ENCODE measurements at regions not wholly inside any gene's neighbourhood (a gene's known extent, or its start where the extent isn't known, plus 50 kb on each side); places are given as distances from the start of the nearest gene placed in this dataset.

DNA sequence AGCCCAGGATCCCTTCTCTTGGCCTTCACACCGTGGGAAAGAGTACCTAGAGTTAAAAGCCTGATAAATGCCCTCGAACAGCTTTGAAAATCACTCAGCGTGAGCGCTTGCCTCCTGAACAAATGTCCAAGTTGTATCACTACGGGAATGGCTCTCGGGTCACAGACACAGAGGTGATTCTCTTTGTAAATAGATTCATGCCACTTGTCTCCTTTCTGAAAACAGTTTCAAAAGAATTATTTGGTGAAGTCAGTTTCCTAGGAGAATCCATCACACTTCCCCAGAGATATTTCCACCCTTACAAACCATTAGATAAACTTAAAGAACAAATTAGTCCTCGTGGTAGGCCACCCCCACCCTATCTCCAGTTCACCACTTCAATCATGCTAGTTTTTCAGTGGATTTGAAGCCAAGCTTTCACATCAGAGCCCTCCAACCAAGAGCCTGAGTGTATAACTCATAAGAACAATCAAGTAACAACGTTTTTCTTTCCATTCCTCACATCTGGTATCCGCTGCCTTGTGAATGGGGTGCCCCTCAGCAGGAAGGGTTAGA is 132.9 kb downstream of the SLC30A10 start:
- no peak overlapping the region for H3K27ac Mint-ChIP-seq
- no peak for TF ChIP-seq CTCF (IDR thresholded peaks at IDR 0.05; ENCODE audit: unreplicated experiment)

GRCh38 chr1:219794085-219794743 is 134.1 kb downstream of the SLC30A10 start:
- Mint-ChIP-seq H3K27me3 (peaks cover 6% of the 10 kb centered on the region), H3K4me3 (ENCODE audit: low read depth) (no peak overlapping the region), H3K36me3 (ENCODE audit: insufficient read depth) (no peaks in the 10 kb centered on the region), H3K9me3 (ENCODE audit: low read depth) (peaks cover 2% of the 10 kb centered on the region), H3K4me1 (ENCODE audit: low read depth) (peaks cover 7% of the 10 kb centered on the region), H3K27ac (no peak overlapping the region)
- no peak for TF ChIP-seq CTCF (IDR thresholded peaks at IDR 0.05; ENCODE audit: unreplicated experiment)
- DNase-seq (ENCODE audit: low spot score, unreplicated experiment), result no peak

More for the DNA sequence above, 132.9 kb downstream of the SLC30A10 start:
- no peaks in the 10 kb centered on the region for H3K9me3 Mint-ChIP-seq (ENCODE audit: low read depth)
- H3K36me3 Mint-ChIP-seq (ENCODE audit: insufficient read depth), result no peaks in the 10 kb centered on the region
- peaks cover 6% of the 10 kb centered on the region for H3K27me3 Mint-ChIP-seq
- no peak for DNase-seq (ENCODE audit: low spot score, unreplicated experiment)
- H3K4me3 Mint-ChIP-seq (ENCODE audit: low read depth), result no peak overlapping the region
- peaks cover 7% of the 10 kb centered on the region for H3K4me1 Mint-ChIP-seq (ENCODE audit: low read depth)

DNA sequence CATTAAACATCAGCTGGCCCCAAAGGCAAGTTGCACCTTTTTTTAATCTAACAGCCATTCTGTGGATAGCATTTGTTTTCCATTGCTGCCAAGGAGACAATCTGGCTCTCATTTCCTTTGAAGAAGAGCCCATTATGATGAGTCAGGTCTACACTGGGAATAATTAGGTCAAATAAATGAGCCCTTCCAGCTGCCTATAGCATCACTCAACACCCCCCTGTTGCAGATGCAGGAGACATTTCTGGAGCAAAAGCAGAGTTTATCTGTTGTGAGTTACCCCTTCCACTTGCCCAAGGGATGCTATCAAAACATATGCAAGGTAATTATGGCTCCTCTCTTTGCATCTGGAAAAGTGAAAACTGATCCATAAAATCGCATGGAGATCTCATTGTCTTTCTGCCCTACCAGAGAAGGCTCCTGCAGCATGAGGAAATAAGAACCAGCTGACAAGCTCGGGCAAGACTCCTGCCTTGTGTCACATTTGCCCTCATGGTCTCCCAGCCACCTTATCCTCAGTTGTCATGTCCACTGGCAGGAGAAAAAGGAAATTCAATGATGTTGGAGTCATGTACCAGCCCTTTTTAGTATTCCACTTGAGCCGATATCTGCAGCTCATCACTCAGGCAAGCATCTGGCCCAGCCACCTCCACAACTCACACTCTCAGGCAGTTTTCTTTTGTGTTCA is 135.9 kb downstream of the SLC30A10 start:
- no peak for TF ChIP-seq CTCF (IDR thresholded peaks at IDR 0.05; ENCODE audit: unreplicated experiment)
- Mint-ChIP-seq H3K27ac (no peak overlapping the region), H3K9me3 (ENCODE audit: low read depth) (peaks cover 2% of the 10 kb centered on the region), H3K36me3 (ENCODE audit: insufficient read depth) (no peaks in the 10 kb centered on the region), H3K4me1 (ENCODE audit: low read depth) (peaks cover 7% of the 10 kb centered on the region), H3K4me3 (ENCODE audit: low read depth) (no peak overlapping the region), H3K27me3 (peaks cover 6% of the 10 kb centered on the region)
- DNase-seq (ENCODE audit: low spot score, unreplicated experiment), result no peak

DNA sequence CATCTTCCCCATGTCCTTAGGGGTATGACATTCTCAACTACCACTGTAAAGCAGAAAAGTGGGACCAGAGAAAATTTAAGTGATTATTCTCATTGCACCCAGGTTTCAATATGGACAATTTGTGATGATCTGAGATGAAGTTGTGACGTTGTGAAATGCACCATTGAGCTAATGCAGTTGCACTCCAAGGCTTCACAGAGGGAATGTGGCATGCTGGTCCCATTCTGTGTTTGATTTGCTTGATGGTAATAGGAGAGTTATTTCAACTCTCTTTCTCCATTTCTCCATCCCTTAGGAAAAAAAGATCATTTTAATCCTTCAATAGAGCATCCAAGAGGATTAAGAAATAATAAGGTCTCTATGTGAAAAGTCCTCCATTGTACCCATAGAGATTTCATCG is 136.6 kb downstream of the SLC30A10 start:
- Mint-ChIP-seq H3K4me3 (ENCODE audit: low read depth) (no peak overlapping the region), H3K36me3 (ENCODE audit: insufficient read depth) (no peaks in the 10 kb centered on the region), H3K27ac (no peak overlapping the region), H3K4me1 (ENCODE audit: low read depth) (peaks cover 7% of the 10 kb centered on the region), H3K27me3 (peaks cover 6% of the 10 kb centered on the region), H3K9me3 (ENCODE audit: low read depth) (peaks cover 2% of the 10 kb centered on the region)
- no peak for DNase-seq (ENCODE audit: low spot score, unreplicated experiment)
- TF ChIP-seq CTCF (IDR thresholded peaks at IDR 0.05; ENCODE audit: unreplicated experiment), result no peak

- Mint-ChIP-seq H3K4me3 (ENCODE audit: low read depth) (no peak overlapping the region), H3K36me3 (ENCODE audit: insufficient read depth) (no peaks in the 10 kb centered on the region), H3K9me3 (ENCODE audit: low read depth) (peaks cover 2% of the 10 kb centered on the region), H3K27ac (no peak overlapping the region), H3K27me3 (peaks cover 6% of the 10 kb centered on the region), H3K4me1 (ENCODE audit: low read depth) (peaks cover 7% of the 10 kb centered on the region)
- TF ChIP-seq CTCF (IDR thresholded peaks at IDR 0.05; ENCODE audit: unreplicated experiment), result no peak
- no peak for DNase-seq (ENCODE audit: low spot score, unreplicated experiment)
Measured at GRCh38 chr1:219790834-219791615, 137.3 kb downstream of the SLC30A10 start.
